Glutamatergic neuron (in vitro differentiated cells): ENCODE measurements at regions not wholly inside any gene's neighbourhood (a gene's known extent, or its start where the extent isn't known, plus 50 kb on each side); places are given as distances from the start of the nearest gene placed in this dataset.

Source experiments
- DNase-seq: peaks from one replicate; pipeline ENCODE4 v3.0.0; 2022
- H3K27ac Mint-ChIP-seq: one replicate; pipeline ENCODE4 v1.8.0; 2020; ENCODE audit warnings: mild to moderate bottlenecking, mixed read lengths, inconsistent platforms; ENCODE audit not compliant: unreplicated experiment
- H3K27me3 Mint-ChIP-seq: one replicate; pipeline ENCODE4 v1.8.0; 2020; ENCODE audit warnings: mild to moderate bottlenecking, moderate library complexity, mixed read lengths, inconsistent platforms; ENCODE audit not compliant: unreplicated experiment
- H3K36me3 Mint-ChIP-seq: one replicate; pipeline ENCODE4 v1.8.0; 2020; ENCODE audit warnings: mild to moderate bottlenecking, mixed read lengths, inconsistent platforms; ENCODE audit not compliant: unreplicated experiment
- H3K4me1 Mint-ChIP-seq: one replicate; pipeline ENCODE4 v1.8.0; 2020; ENCODE audit warnings: mild to moderate bottlenecking, low read depth, mixed read lengths, inconsistent platforms; ENCODE audit not compliant: unreplicated experiment
- H3K4me3 Mint-ChIP-seq: one replicate; pipeline ENCODE4 v1.8.0; 2020; ENCODE audit warnings: mild to moderate bottlenecking, mixed read lengths, inconsistent platforms; ENCODE audit not compliant: unreplicated experiment
- H3K9me3 Mint-ChIP-seq: one replicate; pipeline ENCODE4 v1.8.0; 2020; ENCODE audit warnings: mild to moderate bottlenecking, moderate library complexity, mixed read lengths, inconsistent platforms; ENCODE audit not compliant: unreplicated experiment
- TF ChIP-seq, protein P1 (sequence below): fragments of 200-600 bp; sonication (generic); IDR thresholded peaks from one replicate; pipeline ENCODE4 v1.5.0; 2021; ENCODE audit not compliant: partially characterized antibody, unreplicated experiment

DNA sequence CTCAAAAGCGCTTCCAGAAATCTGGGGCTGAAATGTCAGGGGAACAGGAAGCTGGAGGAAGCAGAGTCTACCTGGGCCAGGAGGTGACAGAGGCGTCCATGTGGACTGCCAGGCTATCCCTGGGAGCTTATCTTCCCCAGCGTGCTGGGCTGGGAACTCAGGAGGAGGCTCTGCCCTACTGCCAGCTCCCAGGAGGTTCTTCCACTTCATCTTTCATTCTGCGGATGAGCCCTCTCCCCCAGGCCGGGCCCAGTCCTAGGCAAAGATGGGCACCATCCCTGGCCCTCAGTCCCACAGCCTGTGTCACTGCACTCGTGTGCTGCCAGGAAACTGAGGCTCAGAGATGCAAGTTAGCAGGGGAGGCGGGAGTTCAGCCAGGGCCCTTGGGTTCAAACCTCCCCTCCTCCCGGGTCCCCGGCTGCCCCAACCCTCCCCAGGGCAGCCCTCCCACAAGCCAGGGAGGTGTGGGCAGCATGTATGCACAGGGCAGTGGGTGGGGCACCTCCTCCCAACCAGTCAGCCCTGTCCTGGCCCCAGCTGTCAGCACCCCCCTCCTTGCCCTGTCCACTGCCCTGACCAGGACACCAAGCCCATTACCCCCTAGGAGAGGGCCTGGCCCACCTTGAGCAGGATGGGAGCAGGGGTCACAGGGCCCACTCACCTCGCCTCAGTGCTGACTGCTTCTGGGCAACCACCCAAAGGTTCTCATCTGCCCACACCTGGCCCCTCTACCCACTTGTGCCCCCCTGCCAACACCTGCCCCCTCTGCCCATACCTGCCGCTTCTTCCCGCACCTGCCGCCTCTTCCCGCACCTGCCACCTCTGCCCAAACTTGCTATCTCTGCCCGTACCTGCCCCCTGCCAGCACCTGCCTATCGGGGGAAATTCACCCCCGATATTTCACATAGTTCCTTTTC, 226.0 kb downstream of the NPHP4 start:
- TF ChIP-seq, protein P1, sequence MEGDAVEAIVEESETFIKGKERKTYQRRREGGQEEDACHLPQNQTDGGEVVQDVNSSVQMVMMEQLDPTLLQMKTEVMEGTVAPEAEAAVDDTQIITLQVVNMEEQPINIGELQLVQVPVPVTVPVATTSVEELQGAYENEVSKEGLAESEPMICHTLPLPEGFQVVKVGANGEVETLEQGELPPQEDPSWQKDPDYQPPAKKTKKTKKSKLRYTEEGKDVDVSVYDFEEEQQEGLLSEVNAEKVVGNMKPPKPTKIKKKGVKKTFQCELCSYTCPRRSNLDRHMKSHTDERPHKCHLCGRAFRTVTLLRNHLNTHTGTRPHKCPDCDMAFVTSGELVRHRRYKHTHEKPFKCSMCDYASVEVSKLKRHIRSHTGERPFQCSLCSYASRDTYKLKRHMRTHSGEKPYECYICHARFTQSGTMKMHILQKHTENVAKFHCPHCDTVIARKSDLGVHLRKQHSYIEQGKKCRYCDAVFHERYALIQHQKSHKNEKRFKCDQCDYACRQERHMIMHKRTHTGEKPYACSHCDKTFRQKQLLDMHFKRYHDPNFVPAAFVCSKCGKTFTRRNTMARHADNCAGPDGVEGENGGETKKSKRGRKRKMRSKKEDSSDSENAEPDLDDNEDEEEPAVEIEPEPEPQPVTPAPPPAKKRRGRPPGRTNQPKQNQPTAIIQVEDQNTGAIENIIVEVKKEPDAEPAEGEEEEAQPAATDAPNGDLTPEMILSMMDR = no peak
- H3K36me3 Mint-ChIP-seq = no peaks in the 10 kb centered on the region
- H3K27ac Mint-ChIP-seq = no peak overlapping the region
- peaks cover 22% of the 10 kb centered on the region for H3K4me1 Mint-ChIP-seq
- no peak for DNase-seq
- peaks cover 12% of the 10 kb centered on the region for H3K9me3 Mint-ChIP-seq
- H3K4me3 Mint-ChIP-seq = no peak overlapping the region
- H3K27me3 Mint-ChIP-seq = peaks cover 8% of the 10 kb centered on the region

DNA sequence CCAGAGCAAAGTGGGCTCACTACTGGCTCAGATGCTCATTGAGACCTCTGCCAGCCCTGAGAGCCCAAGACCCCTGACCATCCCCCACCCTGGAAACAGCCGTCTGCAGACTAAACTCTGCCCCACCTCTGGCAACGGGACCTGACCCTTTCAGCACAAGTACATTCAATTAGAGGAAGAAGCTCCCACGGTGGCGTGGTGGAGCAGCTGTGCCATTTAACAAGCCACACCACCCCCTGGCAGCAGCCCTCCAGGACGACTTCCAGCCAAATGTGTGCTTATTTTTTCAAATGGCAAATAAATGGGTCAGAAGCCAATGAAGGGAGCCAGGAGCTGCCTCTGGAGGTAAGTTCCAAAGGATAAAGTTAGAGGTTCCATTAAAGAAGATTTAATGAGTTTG, 226.7 kb downstream of the NPHP4 start:
- Mint-ChIP-seq H3K27me3 (peaks cover 8% of the 10 kb centered on the region), H3K27ac (no peak overlapping the region), H3K36me3 (no peaks in the 10 kb centered on the region), H3K4me3 (no peak overlapping the region), H3K4me1 (peaks cover 15% of the 10 kb centered on the region), H3K9me3 (peaks cover 12% of the 10 kb centered on the region)
- DNase-seq = no peak
- TF ChIP-seq, protein P1 = no peak

DNA sequence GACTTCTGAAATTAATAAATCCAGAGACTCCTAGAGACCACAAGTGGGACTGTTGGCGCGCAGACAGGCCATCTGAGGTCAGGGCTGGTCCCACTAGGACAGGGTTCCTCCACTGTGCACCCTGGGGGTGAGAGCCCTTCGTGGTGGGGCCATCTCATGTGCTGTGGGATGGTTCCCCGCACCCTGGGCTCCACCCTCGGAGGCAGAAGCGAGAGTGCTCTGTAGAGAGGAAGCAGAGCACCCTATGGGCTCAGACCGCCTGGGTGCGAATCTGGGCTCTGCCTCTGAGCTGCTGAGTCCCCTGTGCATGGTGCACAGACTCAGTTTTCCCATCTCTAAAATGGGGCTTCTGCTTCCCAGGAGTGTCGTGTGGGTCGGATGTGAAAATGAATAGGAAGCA, 227.3 kb downstream of the NPHP4 start:
- TF ChIP-seq, protein P1 = no peak
- H3K36me3 Mint-ChIP-seq = no peaks in the 10 kb centered on the region
- peaks cover 9% of the 10 kb centered on the region for H3K27me3 Mint-ChIP-seq
- H3K9me3 Mint-ChIP-seq = peaks cover 13% of the 10 kb centered on the region
- no peak overlapping the region for H3K4me3 Mint-ChIP-seq
- no peak overlapping the region for H3K27ac Mint-ChIP-seq
- peaks cover 15% of the 10 kb centered on the region for H3K4me1 Mint-ChIP-seq
- no peak for DNase-seq

DNA sequence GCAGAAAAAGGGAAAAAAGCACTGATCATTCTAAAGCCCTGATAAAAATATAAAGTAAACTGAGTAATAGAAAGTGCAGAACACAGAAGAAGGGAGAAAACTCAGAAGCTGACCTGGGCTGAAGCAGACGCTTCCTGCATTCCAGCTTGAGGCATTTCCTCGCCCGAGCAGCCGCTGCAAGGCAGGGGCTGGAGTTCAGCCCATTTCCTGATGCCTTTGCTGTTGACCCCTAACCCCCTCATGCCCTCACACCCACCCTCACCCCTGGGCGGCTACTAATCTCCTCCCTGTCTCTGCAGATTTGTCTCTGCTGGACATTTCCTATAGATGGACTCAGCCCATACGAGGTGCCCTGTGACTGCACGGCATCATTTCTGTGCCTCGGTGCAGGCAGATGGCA, 227.8 kb downstream of the NPHP4 start:
- DNase-seq = no peak
- no peak overlapping the region for H3K4me3 Mint-ChIP-seq
- no peaks in the 10 kb centered on the region for H3K36me3 Mint-ChIP-seq
- H3K9me3 Mint-ChIP-seq = peaks cover 12% of the 10 kb centered on the region
- no peak overlapping the region for H3K27ac Mint-ChIP-seq
- TF ChIP-seq, protein P1 = no peak
- peaks cover 9% of the 10 kb centered on the region for H3K27me3 Mint-ChIP-seq
- H3K4me1 Mint-ChIP-seq = peaks cover 15% of the 10 kb centered on the region

DNA sequence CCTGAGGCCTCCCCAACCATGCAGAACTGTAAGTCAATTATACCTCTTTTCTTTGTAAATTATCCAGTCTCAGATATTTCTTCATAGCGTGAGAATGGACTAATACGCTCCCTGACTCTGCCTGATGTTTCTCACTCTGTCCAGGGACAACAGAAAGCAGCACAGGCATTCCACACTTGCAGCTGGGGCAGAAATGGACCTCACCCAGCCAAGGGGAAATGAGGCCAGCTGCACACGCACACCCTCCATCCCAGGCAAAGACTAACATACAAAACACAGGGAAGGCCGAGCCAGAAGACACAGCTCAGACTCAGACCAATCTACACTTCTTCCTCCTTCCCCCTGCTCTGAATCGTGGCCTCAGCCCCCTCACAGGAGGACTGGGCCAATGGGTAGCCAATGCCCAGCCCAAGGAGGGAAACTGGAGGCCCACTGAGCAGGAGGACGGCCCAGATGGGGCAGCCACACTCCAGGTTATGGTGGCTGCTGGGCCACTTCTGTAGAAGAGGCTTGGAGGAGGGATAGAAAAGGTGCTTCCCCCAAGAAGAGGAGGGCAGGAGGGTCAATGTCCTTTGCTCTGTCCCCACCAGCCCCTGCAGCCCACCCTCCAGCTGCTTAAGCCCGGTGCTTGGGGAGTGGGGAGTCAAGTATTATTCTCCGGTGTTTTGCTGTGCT, 228.4 kb downstream of the NPHP4 start:
- Mint-ChIP-seq H3K27me3 (peaks cover 9% of the 10 kb centered on the region), H3K27ac (no peak overlapping the region), H3K4me3 (no peak overlapping the region), H3K4me1 (peaks cover 15% of the 10 kb centered on the region), H3K36me3 (no peaks in the 10 kb centered on the region), H3K9me3 (peaks cover 12% of the 10 kb centered on the region)
- DNase-seq = no peak
- TF ChIP-seq, protein P1 = no peak
